Adrenal gland (tissue), 5 donors: ENCODE measurements at regions not wholly inside any gene's neighbourhood (a gene's known extent, or its start where the extent isn't known, plus 50 kb on each side); places are given as distances from the start of the nearest gene placed in this dataset.

Source experiments
- CTCF ChIP-seq, 6 experiments: fragments of 450-650 bp in 4 of 6; fragments of 200-600 bp in 2 of 6; sonication (generic) in 1 of 6; IDR thresholded peaks; 1 replicate in 5 of 6; 2 replicates in 1 of 6; pipeline versions ENCODE4 v1.5.1 to v1.8.0; 2016 to 2021; ENCODE audit warnings: antibody characterized with exemption in 6 of 6, mild to moderate bottlenecking in 2 of 6, moderate library complexity in 1 of 6
- POLR2A ChIP-seq, 2 donors: fragments of 450-650 bp; IDR thresholded peaks; one replicate each; pipeline ENCODE4 v1.6.1; 2017; ENCODE audit warnings: antibody characterized with exemption in 2 of 2, mild to moderate bottlenecking in 2 of 2, moderate library complexity in 1 of 2
- donor health status: DM: no; HTN: no; CAD: no.

- TF ChIP-seq CTCF (IDR thresholded peaks at IDR 0.05) (no peak), POLR2A (IDR thresholded peaks at IDR 0.05) (no peak)
These were observed 1188.5 kb downstream of the NXPH1 start for GRCh38 chr7:9621927-9622326.
